Prostate gland (tissue), 2 donors: ENCODE measurements at regions not wholly inside any gene's neighbourhood (a gene's known extent, or its start where the extent isn't known, plus 50 kb on each side); places are given as distances from the start of the nearest gene placed in this dataset.

ENCODE experiments used
- POLR2A ChIP-seq: fragments of 450-650 bp; IDR thresholded peaks from one replicate; pipeline ENCODE4 v1.6.1; 2016; ENCODE audit warnings: antibody characterized with exemption, mild to moderate bottlenecking
- POLR2AphosphoS5 ChIP-seq: sonication (generic); formaldehyde crosslinking; IDR thresholded peaks from one replicate; pipeline ENCODE4 v1.6.1; 2017; ENCODE audit warnings: antibody characterized with exemption
- TF ChIP-seq, protein P1 (sequence below), 4 experiments: fragments of 200-600 bp in 2 of 4; fragments of 450-650 bp in 2 of 4; sonication (generic) in 2 of 4; IDR thresholded peaks; 1 replicate in 3 of 4; 2 replicates in 1 of 4; pipeline ENCODE4 v1.5.1; 2016 to 2019; ENCODE audit warnings: antibody characterized with exemption in 4 of 4, mild to moderate bottlenecking in 2 of 4, moderate library complexity in 2 of 4

DNA sequence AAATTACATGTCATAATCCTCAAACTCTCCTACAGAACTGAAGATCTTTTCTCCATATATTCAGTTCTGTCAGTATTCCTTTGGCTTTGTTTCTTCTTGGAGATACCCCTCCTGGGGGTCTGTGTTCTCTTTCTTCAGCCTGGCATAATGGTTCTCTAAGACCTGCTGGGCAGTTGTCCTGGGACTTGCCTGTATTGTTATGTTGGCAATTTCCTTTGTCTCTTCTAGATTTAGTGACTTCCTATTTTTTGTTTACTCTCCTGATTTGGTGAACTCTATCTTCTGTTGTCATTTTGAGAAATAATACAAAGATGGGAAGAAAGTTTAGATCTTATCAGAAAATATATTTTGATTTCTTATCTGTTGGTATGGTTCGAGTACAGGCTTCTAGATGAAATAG lies 127.8 kb downstream of the GOSR1 start:
- TF ChIP-seq POLR2A (no peak), POLR2AphosphoS5 (no peak)
- TF ChIP-seq, protein P1, sequence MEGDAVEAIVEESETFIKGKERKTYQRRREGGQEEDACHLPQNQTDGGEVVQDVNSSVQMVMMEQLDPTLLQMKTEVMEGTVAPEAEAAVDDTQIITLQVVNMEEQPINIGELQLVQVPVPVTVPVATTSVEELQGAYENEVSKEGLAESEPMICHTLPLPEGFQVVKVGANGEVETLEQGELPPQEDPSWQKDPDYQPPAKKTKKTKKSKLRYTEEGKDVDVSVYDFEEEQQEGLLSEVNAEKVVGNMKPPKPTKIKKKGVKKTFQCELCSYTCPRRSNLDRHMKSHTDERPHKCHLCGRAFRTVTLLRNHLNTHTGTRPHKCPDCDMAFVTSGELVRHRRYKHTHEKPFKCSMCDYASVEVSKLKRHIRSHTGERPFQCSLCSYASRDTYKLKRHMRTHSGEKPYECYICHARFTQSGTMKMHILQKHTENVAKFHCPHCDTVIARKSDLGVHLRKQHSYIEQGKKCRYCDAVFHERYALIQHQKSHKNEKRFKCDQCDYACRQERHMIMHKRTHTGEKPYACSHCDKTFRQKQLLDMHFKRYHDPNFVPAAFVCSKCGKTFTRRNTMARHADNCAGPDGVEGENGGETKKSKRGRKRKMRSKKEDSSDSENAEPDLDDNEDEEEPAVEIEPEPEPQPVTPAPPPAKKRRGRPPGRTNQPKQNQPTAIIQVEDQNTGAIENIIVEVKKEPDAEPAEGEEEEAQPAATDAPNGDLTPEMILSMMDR (IDR thresholded peaks at IDR 0.05), result no peak
